A673 (cell line): ENCODE measurements at regions not wholly inside any gene's neighbourhood (a gene's known extent, or its start where the extent isn't known, plus 50 kb on each side); places are given as distances from the start of the nearest gene placed in this dataset.

Experiments
- EZH2 ChIP-seq: fragments of 200-600 bp; sonication (generic); IDR thresholded peaks from 2 replicates; pipeline ENCODE4 v1.6.1; 2017; ENCODE audit warnings: borderline replicate concordance, low read depth, mild to moderate bottlenecking, mixed read lengths, antibody characterized with exemption, low read length; ENCODE audit not compliant: poor library complexity, severe bottlenecking
- TF ChIP-seq, protein P1 (sequence below): fragments of 300-800, 200-600 bp; sonication (generic); conservative IDR thresholded peaks from 2 replicates; pipeline ENCODE4 v1.5.1; 2017; ENCODE audit warnings: low read depth, mild to moderate bottlenecking, antibody characterized with exemption, low read length, moderate library complexity, mixed read lengths

DNA sequence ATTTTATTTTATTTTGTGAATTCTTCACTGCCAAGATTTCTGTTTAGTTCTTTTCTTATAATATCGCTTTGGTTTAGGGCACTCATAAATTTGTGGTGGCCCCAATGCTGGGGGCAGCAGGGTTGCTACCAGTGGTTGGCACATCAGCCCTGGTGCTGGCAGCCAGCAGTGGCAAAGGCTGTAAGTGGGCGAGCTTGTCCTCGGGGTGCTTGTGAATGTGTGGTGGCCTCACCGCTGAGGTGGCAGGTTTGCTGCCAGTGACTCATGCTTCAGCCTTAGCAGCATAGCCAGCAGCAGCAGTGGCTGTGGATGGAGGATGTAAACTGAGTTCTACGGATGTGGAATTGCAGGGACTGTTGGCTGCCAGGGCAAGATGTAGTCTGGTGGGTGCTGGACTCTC is 262.9 kb upstream of the DMAC1 start:
- TF ChIP-seq, protein P1, sequence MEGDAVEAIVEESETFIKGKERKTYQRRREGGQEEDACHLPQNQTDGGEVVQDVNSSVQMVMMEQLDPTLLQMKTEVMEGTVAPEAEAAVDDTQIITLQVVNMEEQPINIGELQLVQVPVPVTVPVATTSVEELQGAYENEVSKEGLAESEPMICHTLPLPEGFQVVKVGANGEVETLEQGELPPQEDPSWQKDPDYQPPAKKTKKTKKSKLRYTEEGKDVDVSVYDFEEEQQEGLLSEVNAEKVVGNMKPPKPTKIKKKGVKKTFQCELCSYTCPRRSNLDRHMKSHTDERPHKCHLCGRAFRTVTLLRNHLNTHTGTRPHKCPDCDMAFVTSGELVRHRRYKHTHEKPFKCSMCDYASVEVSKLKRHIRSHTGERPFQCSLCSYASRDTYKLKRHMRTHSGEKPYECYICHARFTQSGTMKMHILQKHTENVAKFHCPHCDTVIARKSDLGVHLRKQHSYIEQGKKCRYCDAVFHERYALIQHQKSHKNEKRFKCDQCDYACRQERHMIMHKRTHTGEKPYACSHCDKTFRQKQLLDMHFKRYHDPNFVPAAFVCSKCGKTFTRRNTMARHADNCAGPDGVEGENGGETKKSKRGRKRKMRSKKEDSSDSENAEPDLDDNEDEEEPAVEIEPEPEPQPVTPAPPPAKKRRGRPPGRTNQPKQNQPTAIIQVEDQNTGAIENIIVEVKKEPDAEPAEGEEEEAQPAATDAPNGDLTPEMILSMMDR, result no peak
- no peak for TF ChIP-seq EZH2
